ENCODE measurements at regions not wholly inside any gene's neighbourhood (a gene's known extent, or its start where the extent isn't known, plus 50 kb on each side); places are given as distances from the start of the nearest gene placed in this dataset.

DNA sequence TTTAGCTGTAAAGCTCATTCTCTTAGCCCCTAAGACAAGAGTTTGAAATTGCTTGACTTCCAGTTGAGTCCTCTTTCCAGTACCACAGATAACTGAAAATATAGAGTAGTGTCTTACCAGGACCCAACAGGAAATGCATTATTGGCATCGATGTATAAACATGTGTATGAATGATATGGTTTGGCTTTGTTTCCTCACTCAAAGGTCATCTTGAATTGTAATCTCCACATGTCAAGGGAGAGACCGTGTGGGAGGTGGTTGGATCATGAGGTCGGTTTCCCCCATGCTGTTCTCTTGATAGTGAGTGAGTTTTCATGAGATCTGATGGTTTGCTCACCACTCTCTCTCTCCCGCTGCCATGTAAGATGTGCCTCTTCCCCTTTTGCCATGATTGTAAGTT, 745.0 kb downstream of the TMEM182 start:
- TF ChIP-seq, protein P1, sequence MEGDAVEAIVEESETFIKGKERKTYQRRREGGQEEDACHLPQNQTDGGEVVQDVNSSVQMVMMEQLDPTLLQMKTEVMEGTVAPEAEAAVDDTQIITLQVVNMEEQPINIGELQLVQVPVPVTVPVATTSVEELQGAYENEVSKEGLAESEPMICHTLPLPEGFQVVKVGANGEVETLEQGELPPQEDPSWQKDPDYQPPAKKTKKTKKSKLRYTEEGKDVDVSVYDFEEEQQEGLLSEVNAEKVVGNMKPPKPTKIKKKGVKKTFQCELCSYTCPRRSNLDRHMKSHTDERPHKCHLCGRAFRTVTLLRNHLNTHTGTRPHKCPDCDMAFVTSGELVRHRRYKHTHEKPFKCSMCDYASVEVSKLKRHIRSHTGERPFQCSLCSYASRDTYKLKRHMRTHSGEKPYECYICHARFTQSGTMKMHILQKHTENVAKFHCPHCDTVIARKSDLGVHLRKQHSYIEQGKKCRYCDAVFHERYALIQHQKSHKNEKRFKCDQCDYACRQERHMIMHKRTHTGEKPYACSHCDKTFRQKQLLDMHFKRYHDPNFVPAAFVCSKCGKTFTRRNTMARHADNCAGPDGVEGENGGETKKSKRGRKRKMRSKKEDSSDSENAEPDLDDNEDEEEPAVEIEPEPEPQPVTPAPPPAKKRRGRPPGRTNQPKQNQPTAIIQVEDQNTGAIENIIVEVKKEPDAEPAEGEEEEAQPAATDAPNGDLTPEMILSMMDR (IDR thresholded peaks at IDR 0.05; ENCODE audit: borderline replicate concordance, extremely low read depth, low read length, poor library complexity, severe bottlenecking), result no peak
- no peak for TF ChIP-seq EZH2 (IDR thresholded peaks at IDR 0.05; ENCODE audit: borderline replicate concordance, low read depth, low read length, severe bottlenecking)

Measured in DND-41 (cell line).